HG02973 (cell line): ENCODE measurements at regions not wholly inside any gene's neighbourhood (a gene's known extent, or its start where the extent isn't known, plus 50 kb on each side); places are given as distances from the start of the nearest gene placed in this dataset.
"Not testable (repeated sequence)": the region's sequence is repeated elsewhere in the genome, so short reads cannot be mapped to it uniquely, and the experiment has no call there.

Source experiments
- ATAC-seq: cut with Tn5 transposase; IDR thresholded peaks from one replicate; pipeline ENCODE4 v1.9.1; 2021; ENCODE audit warnings: moderate library complexity; ENCODE audit not compliant: unreplicated experiment

DNA sequence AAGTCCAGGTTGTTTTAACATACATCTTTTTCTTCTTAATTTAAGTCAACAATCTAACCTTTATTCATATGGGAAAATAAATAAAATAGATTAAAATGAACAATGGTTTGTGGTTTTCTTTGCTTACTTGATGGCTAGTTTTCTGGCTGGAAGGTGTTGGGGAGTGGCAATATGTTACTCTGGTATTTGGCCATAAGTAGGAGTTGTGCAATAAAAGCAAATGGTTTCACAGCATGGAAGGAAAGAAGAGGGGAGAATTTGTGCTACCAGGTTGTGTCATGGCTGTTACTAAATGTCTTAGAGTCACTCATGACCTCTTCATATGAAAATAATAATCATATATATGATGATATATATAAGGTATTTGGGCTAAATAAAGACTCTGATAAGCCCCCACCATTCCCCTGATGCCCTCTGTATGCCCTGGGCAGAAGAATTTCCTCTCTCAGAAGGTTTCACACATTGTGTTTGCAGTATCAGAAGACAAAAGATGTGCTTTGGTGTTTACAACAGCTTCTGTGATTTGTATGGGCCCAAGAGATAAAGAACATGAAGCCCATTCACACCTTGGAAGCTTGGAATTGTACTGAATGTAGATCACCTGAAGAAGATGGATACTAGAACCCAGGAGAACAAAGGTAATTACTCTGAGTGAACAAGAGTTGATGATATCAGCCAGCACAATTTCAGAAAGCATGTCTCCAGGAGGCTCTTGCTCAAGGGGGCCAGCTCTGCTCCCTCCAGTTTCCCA is 160.9 kb downstream of the ALG10B start:
- no peak for ATAC-seq

DNA sequence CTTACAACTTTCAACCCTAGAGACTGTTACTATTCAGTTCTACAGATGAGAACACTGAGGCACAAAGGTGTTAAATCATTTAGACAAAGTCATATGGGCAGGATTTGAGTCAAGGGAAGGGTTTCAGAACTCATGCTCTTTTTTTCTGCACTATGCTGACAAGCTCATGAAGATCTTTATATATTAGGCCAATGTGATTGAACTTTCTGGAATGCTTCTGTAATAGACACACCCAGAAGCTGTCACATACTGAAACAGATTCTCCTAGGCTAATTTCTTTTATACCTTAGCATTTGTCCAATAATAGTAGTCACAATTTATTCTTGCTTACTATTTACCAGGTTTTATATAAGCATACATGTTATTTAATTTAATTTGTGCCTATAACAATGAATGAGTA is 164.0 kb downstream of the ALG10B start:
- ATAC-seq = no peak

DNA sequence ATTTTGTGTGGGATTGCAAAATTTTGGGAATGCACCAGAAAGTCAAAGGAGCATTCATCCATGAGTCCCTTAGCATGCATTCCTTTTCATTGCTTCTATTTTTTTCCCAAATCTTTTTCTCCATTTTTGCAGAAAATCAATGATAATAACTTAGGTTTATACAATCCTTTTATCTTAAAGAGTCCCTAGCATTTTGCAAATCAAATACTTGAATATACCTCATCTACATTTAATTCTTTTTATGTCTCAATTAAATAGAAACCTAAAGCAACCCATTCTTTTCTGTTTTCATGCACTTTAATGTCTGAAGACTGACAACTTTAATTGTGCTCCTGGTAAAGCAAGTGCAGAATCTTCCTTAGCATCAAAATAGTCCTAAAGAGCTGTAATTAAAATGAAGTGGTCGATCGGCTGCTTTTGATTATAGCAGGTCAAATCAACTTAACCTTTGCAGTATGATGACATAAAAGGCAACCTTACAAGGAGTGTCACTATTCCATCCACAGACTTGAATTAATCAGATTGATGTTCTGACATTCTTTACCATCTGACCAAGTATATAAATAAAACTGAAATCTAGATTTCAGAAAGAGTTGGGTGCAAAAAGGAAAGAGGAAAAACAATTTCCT is 168.4 kb downstream of the ALG10B start:
- no peak for ATAC-seq

DNA sequence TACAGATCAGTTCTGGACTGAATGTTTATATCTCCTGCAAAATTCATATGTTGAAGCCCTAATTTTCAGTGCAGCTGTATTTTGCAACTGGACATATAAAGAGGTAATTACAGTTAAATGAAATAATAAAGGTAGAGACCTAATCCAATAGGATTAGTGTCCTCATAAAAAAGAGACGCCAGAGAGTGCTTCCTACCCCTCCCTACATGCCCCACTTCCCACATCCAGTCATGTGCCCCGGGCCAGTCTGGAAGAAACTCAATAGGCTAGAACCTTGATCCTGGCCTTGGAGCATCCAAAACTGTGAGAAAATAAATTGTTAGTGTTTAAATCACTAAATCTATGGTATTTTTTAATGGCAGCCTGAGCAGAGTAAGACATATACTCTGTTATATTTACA is 172.3 kb downstream of the ALG10B start:
- no peak for ATAC-seq

DNA sequence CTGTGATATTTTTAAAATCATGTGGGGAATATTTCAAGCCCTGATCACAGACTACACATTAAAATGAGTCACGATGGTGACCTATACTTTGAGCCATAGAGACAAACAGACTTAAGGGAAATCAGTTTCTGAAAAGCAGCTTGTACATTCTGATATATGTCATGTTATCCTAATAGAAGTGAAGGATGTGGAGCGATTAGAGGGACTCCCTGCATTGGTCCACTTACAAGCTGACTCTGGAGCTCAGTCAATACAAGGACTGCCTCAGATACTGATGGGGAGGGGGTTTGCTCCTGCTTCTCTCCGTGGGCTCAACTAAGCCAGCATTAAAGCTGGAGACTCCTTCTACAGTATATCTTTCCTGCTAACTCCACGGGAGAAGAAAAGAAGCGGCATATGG is 173.5 kb downstream of the ALG10B start:
- ATAC-seq = no peak

DNA sequence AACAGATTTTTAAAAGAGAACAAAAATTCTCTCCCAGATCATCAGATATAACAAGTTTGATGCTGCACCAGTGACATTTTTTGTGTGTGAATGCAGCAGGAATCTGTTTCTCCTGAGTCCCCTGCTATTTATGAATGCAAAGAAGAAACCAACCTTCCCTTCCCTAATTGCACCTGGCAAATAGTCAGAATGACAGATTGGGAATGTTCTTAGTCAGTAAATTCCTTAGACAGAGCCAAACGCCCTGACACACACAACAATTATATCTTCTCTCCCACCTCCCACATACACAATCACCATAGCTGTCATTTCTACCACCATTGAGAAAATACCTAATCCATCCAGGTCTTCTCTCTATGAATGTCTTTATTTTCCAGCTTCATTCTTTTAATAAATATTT is 174.4 kb downstream of the ALG10B start:
- ATAC-seq = no peak

DNA sequence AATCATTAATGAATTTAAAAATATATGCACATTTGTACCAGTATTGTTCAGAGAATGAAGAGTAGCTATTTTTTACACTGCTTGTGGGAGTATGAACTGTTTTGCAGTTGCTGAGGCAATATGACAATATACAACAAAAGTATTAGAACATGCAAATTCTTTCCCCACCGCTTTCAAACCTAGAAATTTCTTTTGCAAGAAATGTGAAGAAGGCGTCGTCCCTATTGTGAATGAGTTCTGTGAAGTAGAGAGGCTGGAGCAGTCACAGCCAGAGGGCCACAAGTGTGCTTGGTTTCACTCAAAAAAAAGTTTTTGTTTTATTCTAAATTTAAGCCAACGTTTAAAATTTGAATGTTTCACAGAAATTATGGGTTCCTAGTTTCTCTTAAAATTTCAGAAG is 184.9 kb downstream of the ALG10B start:
- no peak for ATAC-seq

DNA sequence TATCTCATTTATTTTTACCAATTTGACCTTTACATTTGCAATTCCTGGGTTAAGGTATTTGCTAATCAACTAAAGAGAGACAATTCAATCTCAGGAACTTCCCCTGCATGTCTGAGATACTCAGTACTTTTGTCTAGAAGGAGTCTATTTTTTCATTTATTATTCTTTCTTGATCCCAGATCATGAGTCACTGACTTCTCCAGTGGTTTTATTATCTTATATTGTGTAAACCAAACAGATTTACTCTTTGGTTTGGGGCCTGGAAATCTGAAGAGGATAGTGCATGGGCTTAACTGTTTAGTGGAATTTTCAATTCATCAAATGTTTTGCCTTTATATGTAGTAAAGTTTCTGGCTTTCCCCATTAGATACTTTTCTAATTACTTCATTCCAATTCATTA is 185.4 kb downstream of the ALG10B start:
- ATAC-seq = no peak

DNA sequence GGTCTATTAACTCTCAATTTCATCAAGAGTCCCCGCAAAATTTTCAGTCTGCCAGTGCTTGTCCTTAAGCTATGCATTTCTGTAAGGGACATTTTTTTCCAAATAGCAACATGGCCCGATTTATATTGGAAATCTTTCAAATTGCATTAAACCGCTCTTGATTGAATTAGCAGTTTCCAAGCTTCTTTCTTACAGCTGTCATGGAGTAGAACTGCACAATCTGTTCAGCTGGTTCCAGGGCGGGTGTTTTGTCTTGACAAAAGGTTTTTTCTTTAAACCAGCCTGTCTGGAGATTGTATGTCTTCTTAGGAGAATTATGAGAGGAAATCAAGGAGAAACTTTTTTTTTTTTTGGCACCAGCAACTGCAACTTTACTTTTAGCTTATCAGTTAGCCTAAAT is 185.8 kb downstream of the ALG10B start:
- ATAC-seq = no peak

DNA sequence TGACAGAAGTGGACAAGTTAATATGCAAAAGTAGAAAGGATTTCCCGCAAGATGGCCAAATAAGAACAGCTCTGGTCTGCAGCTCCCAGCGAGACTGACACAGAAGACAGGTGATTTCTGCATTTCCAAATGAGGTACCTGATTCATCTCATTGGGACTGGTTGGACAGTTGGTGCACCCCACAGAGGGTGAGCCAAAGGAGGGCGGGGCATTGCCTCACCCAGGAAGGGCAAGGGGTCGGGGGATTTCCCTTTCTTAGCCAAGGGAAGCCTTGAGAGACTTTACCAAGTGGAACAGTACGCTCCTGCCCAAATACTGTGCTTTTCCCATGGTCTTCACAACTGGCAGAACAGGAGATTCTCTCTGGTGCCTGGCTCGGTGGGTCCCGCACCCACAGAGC is 191.3 kb downstream of the ALG10B start:
- ATAC-seq = no peak

DNA sequence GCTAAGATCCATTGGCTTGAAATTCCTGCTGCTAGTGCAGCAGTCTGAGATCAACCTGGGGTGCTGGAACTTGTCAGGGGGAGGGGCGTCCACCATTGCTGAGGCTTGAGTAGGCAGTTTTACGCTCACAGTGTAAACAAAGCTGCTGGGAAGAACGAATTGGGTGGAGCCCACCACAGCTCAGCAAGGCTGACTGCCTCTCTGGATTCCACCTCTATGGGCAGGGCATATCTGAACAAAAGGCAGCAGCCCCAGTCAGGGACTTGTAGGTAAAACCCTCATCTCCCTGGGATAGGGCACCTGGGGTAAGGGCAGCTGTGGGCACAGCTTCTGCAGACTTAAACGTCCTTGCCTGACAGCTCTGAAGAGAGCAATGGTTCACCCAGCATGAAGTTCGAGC is 191.7 kb downstream of the ALG10B start:
- ATAC-seq = no peak

DNA sequence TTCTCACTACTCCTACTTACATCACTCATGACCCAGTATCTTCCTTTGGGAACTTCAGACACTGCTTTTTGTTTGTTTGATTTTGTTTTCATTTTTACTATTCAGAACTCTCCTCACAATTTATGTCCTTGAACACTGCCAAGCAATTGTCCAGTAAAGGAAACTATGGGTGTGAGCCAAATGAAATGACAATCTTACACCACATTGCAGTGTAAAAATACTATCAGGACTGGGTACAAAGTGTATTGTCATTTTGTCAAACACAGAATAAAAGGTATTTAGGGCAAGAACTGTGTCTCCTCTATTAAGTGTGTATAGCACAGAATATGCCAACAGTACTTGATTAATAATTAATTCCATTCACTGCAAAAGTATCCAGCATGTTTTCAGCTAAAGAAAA is 199.3 kb downstream of the ALG10B start:
- no peak for ATAC-seq

DNA sequence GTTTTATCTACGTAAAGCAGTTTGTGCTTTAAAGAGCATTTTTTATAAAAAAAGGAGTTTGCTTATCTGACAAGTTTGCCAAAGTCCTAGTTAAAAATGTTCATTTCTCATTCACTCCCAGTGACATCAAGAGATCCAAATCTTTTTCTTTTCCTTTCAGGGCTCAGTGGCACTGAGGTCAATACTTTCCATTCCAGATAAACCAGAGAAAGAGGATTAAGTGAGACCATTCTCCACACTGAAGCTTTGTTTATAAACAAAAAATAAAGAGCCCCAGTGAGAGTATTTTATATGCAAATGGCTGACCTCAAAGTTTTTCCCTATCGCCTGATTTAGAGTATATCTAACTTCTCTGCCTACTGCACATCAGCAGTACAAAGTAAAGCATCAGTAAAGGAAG is 199.8 kb downstream of the ALG10B start:
- ATAC-seq = no peak

DNA sequence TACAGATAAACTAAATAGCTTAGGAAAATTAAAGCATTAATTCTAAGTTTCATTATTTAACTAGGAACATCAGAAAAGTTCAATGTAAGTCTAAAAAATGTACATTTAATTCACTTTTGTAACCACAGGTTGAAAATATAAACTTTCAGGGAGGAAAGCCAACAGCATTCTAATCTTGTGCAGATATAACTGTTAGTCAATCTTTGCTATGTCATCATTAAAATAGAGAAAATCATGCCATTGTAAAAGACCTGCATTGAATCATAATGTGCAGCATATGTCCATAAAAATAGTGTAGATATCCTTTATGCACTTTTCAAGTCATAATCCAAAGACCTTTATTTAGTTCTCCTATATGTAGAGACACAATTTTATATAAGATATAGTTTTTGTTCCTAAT is 207.3 kb downstream of the ALG10B start:
- no peak for ATAC-seq

DNA sequence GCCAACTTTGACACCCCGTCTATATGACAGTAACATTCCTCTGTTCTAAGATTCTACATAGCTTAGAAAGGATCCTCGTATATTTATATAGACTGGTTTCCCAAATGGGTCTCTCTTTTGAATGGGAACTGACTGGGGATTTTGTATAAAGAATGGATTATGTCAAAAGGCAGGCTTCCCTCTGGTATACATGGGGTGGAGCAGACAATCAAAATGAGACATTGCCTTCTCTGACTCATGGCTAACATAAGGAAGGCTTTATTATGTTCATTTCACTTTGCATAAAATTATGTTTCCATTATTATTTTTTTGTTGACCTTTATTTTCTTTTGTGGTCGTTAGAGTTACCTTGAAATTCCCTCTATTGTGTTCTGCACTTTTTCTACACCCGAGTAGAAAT is 211.1 kb downstream of the ALG10B start:
- no peak for ATAC-seq

DNA sequence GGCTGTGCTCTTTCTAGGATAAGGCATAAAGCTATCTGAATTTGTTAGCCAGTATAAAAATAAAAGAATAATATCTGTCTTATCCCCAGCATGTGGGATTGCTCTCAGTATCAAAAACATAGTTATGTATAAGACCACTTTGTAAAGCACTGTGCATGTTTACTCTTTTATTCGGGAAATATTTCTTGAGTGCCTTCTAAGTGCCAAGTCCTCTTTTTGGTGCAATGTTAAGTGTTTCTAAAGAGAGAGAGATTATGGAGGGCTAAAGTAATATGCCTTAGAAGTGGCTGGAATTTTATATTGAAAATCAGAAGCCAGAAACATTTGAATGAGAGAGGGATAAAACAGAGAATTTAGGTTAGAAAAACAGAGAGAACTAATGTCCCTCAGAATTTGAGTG is 212.0 kb downstream of the ALG10B start:
- ATAC-seq = no peak

DNA sequence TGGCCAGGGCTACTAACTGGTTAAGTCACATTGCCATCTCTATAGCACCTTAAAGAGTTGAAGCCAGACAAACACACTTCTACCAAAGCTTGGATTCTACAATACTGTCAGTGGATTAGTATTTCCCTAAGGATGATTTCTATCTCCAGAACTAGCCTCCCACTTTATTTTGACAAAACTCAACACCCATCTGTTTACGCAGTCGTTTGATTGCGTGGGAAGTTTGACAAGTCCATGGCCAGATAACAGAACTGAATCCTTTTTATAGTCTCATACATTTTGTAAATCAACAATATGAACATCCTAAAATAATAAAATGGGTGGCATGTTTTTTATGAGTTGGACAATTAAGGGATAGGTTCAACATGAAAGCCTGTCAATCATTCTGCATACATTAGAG is 212.7 kb downstream of the ALG10B start:
- not testable (repeated sequence) for ATAC-seq

DNA sequence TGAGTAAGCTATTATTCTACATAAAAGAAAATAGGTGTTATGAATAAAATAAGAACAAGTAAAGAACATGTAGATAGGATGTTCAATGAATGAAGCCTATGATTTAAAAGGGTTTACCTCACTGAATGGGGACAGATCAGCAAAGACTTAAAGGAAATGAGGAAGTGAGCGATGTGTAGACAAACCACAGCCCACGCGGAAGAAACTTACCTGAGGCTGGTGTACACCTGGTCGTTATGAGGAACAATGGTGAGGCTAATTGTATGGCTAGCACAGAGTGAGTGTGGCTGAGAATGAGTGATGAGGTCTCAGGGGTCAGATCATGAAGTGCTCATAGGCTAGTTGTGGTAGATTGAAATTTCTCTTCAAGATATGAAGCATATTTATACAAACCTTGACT is 221.7 kb downstream of the ALG10B start:
- no peak for ATAC-seq

DNA sequence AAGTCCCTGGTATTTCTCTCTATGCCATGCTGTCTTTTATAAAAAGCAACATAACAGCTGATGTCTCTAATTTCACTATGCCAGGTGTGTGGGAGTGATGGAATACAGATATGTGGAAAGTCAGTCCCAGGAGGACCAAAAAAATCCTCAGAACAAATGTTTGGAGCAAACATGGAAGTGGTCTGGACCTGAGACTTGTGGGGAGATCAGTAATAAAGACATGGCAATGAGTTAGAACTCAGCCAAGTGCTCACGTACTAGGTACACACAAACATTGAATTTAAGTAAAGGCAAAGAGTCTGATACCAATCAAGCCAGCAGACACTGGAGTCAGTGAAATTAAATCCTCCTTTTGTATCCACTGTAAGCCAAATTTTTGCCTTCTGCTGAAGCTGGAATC is 223.6 kb downstream of the ALG10B start:
- no peak for ATAC-seq

DNA sequence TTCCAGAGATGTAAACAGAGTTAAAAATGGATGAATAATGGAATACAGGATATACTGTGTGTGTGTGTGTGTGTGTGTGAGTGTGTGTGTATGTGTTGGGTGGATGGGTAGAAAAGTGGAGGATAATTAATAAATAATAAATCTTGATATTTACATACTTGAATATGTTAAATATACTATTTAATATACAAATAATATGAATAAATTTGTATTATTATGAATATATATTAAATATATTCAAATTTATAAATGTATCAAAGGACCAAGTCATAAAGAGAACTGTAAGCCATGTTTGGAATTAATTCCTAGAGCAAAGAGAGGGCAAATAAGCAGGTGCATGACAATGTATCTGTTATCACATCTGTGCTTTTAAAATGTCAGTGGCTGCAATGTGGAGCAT is 225.3 kb downstream of the ALG10B start:
- ATAC-seq = no peak

DNA sequence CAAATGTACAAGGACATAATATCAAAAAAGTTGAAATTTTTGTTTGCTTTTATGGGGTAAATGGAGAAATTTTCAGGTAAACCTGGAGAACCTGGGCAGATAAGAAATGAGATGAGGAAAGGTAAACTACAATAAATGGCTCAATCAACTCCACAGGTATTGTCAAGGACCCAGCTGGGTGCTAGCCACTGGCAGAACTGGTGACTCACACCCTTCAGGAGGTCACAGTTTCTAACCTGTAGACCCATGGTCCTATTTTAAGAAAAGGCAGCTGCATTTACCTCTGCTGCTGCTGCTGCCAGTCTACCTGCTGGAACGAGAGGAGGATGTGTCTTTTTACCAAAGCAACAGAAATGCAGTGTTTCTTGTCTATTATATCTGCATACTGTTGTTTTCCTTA is 226.6 kb downstream of the ALG10B start:
- ATAC-seq = no peak

DNA sequence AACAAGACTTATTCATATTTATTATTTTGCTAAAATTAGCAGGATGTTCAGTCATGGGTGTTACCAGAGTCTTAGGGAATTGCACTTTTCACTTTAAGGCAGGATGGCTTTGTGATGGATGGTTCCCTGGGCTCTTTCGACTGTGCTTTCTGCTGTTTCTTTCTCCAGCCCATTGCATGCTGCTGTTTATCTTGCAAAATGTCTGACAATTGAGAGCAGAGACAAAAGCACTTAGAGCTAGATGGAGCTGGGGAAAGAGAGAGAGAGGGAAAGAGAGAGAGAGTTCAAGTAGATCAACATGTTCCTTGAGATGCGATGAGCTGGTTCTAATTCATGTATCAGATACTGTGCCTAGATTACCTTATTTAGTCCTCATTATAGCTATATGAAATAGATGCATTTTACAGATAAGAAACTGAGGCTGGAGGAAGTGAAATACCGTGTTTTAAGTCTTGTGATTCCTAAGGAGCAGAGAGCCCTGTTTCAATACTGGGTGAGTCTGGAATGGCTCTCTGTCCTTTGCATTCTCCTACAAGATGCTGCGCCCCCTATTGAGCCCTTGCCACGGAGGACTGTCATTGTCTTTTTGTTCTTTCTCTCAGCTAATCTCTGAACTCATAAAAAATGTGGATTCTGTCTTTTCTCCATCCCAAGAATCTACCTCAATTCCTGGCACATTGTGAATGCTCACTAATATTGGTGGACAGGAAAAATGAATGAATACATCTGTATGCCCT is 227.9 kb downstream of the ALG10B start:
- ATAC-seq = no peak
